ENCODE measurements at regions not wholly inside any gene's neighbourhood (a gene's known extent, or its start where the extent isn't known, plus 50 kb on each side); places are given as distances from the start of the nearest gene placed in this dataset.

DNA sequence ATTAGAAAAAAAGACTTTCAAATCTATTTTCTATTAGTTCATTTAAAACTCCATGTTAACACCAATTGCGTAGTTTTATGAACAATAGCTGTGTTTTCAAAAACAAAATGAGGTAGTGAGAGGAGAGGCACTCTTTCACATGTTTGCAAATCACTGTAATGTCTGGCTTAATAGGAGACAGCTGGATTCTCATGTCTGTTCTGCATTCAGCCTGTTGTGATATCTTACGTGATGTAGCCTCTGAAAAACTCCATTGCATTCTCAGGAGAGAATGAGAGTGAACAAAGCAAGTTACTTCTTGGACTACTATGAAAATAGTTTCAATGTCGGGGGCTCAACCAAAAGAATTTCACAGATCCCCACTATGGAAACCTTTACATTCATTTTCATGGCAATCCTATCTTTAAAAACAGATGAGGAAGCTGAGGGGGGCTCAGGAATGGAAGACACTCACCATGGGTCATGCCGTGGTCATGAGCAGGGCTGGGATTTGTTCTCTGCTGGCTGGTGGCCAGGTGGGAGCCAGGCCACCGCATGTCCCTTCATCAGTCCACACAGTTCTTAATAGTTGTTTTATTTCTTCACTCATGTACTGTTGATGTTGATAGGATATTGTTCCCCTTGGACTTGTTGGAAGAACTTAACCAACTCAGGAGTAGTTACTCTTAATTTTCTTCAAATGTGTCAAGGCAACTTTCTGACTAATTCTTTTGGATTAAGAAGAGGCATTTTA lies 346.2 kb upstream of the FAR2 start:
- Histone ChIP-seq H3K27me3 (no peaks in the 10 kb centered on the region), H3K36me3 (no peaks in the 10 kb centered on the region), H3K9me3 (no peaks in the 10 kb centered on the region), H3K27ac (no peak overlapping the region), H3K4me3 (no peak overlapping the region), H3K4me1 (no peaks in the 10 kb centered on the region)
- 61 to 85% methylated on average over 5 of the region's 5 CpGs for WGBS, 2 donors
- TF ChIP-seq, protein P1, sequence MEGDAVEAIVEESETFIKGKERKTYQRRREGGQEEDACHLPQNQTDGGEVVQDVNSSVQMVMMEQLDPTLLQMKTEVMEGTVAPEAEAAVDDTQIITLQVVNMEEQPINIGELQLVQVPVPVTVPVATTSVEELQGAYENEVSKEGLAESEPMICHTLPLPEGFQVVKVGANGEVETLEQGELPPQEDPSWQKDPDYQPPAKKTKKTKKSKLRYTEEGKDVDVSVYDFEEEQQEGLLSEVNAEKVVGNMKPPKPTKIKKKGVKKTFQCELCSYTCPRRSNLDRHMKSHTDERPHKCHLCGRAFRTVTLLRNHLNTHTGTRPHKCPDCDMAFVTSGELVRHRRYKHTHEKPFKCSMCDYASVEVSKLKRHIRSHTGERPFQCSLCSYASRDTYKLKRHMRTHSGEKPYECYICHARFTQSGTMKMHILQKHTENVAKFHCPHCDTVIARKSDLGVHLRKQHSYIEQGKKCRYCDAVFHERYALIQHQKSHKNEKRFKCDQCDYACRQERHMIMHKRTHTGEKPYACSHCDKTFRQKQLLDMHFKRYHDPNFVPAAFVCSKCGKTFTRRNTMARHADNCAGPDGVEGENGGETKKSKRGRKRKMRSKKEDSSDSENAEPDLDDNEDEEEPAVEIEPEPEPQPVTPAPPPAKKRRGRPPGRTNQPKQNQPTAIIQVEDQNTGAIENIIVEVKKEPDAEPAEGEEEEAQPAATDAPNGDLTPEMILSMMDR (IDR thresholded peaks at IDR 0.05) = no peak
- TF ChIP-seq POLR2A (IDR thresholded peaks at IDR 0.05) = no peak
- intact Hi-C loops (cut with DNase I) = no loop called here
- DNase-seq = no peak

DNA sequence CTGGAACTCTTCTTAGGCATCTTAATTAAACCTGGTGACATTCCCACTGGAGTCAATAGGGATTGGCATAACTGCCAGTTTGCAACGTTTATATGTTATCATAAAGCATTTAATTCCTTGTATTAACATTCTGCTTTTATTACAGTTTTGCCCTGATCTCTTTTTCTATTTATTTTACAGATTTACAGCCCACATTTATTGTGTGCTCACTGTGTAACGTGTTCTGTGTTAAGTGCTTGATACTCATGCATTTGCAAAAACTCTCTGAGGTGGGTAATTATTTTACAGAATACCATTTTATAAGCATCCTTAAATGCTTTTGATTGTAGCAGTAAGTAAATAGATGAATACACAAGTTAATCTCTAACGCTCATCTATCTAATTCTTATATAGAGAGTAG lies 341.5 kb upstream of the FAR2 start:
- no peaks in the 10 kb centered on the region for H3K27me3 ChIP-seq
- H3K4me1 ChIP-seq = no peaks in the 10 kb centered on the region
- intact Hi-C loops (cut with DNase I) = no loop called here
- TF ChIP-seq POLR2A (IDR thresholded peaks at IDR 0.05) = no peak
- TF ChIP-seq, protein P1 (IDR thresholded peaks at IDR 0.05) = no peak
- H3K36me3 ChIP-seq = no peaks in the 10 kb centered on the region
- no peaks in the 10 kb centered on the region for H3K9me3 ChIP-seq
- WGBS, 2 donors = 72 to 81% methylated on average over 3 of the region's 3 CpGs
- DNase-seq = no peak
- H3K27ac ChIP-seq = no peak overlapping the region
- H3K4me3 ChIP-seq = no peak overlapping the region

- Histone ChIP-seq H3K9me3 (no peaks in the 10 kb centered on the region), H3K4me3 (no peak overlapping the region), H3K4me1 (no peaks in the 10 kb centered on the region), H3K36me3 (no peaks in the 10 kb centered on the region), H3K27ac (no peak overlapping the region), H3K27me3 (no peaks in the 10 kb centered on the region)
- TF ChIP-seq POLR2A (IDR thresholded peaks at IDR 0.05) = no peak
- TF ChIP-seq, protein P1 (IDR thresholded peaks at IDR 0.05) = no peak
- 87 to 91% methylated on average over 5 of the region's 5 CpGs for WGBS, 2 donors
- intact Hi-C loops (cut with DNase I) = no loop called here
- DNase-seq = no peak
These were observed 337.6 kb upstream of the FAR2 start for GRCh38 chr12:28811457-28811856.

GRCh38 chr12:28814246-28814645 lies 334.8 kb upstream of the FAR2 start:
- no peak for TF ChIP-seq POLR2A (IDR thresholded peaks at IDR 0.05)
- Histone ChIP-seq H3K4me1 (no peaks in the 10 kb centered on the region), H3K27ac (no peak overlapping the region), H3K9me3 (no peaks in the 10 kb centered on the region), H3K36me3 (no peaks in the 10 kb centered on the region), H3K27me3 (no peaks in the 10 kb centered on the region), H3K4me3 (no peak overlapping the region)
- no peak for DNase-seq
- intact Hi-C loops (cut with DNase I) = no loop called here
- 66% methylated on average over 3 of the region's 4 CpGs; no CpG with 5 or more reads in 1 of the 2 donors for WGBS, 2 donors

DNA sequence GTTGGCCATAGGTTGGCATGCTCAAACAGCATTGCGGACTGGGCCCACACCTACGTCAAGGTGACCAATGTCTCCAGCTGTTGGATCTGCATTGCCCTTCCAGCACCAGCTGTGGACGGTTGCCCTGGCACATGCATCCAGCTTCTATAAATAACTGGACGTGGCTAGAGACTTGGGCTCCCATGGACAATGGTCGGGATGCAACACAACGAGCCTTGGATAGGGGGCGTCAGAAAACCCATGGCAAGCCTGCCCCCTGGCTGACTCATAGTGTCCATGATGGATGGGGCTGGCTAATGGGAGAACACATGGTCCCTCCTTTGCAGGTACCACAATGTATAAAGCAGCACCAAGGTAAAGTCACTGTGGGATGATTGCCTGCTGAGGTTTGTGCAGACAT lies 331.6 kb upstream of the FAR2 start:
- Histone ChIP-seq H3K9me3 (no peaks in the 10 kb centered on the region), H3K4me3 (no peak overlapping the region), H3K4me1 (no peaks in the 10 kb centered on the region), H3K27me3 (no peaks in the 10 kb centered on the region), H3K36me3 (no peaks in the 10 kb centered on the region), H3K27ac (no peak overlapping the region)
- no peak for DNase-seq
- WGBS, 2 donors = 95 to 100% methylated on average over 1 to 7 of the region's 7 CpGs
- no peak for TF ChIP-seq POLR2A (IDR thresholded peaks at IDR 0.05)
- TF ChIP-seq, protein P1 (IDR thresholded peaks at IDR 0.05) = no peak
- intact Hi-C loops (cut with DNase I) = no loop called here

All from esophagus squamous epithelium (tissue), 5 donors.